CD14-positive monocyte (primary cell): ENCODE measurements at regions not wholly inside any gene's neighbourhood (a gene's known extent, or its start where the extent isn't known, plus 50 kb on each side); places are given as distances from the start of the nearest gene placed in this dataset.

ENCODE experiments used
- DNase-seq, 3 donors: peaks; one replicate each; pipeline ENCODE4 v3.0.0-alpha.2; 2011 to 2022
- H2AFZ ChIP-seq: 2 replicates; pipeline ENCODE4 v1.6.0; 2012; ENCODE audit warnings: mild to moderate bottlenecking, low read depth, low read length, inconsistent platforms; ENCODE audit not compliant: insufficient read depth, poor library complexity, severe bottlenecking
- H3K27ac ChIP-seq, 2 donors: 1 replicate in 1 of 2; 2 replicates in 1 of 2; pipeline ENCODE4 v1.5.1; 2012 to 2013; ENCODE audit warnings: low read length in 2 of 2, control low read depth in 1 of 2, inconsistent platforms in 1 of 2, low read depth in 1 of 2, mild to moderate bottlenecking in 1 of 2
- H3K27me3 ChIP-seq, 2 donors: one replicate each; pipeline versions ENCODE4 v1.6.0 to v1.6.1; 2011 to 2013; ENCODE audit warnings: low read length in 2 of 2; ENCODE audit not compliant: control insufficient read depth in 2 of 2, insufficient read depth in 2 of 2
- H3K36me3 ChIP-seq, 2 donors: replicated peaks in 1 of 2; 1 replicate in 1 of 2; 2 replicates in 1 of 2; pipeline versions ENCODE4 v1.5.1 to v1.6.1; 2012 to 2013; ENCODE audit warnings: low read length in 2 of 2, control low read depth in 1 of 2, inconsistent platforms in 1 of 2, mild to moderate bottlenecking in 1 of 2; ENCODE audit not compliant: insufficient read depth in 2 of 2, control insufficient read depth in 1 of 2
- H3K4me1 ChIP-seq, 2 donors: 1 replicate in 1 of 2; 2 replicates in 1 of 2; pipeline versions ENCODE4 v1.5.1 to v1.6.1; 2012 to 2013; ENCODE audit warnings: low read length in 2 of 2, control low read depth in 1 of 2, inconsistent platforms in 1 of 2, mild to moderate bottlenecking in 1 of 2, moderate library complexity in 1 of 2; ENCODE audit not compliant: insufficient read depth in 2 of 2, control insufficient read depth in 1 of 2
- H3K4me2 ChIP-seq: replicated peaks from 2 replicates; pipeline ENCODE3; 2012; ENCODE audit warnings: low read length, moderate library complexity, mild to moderate bottlenecking; ENCODE audit not compliant: poor library complexity, severe bottlenecking; ENCODE audit errors: extremely low read depth
- H3K4me3 ChIP-seq, 3 experiments: fragments of 200-600 bp in 1 of 3; sonication (generic) in 1 of 3; replicated peaks in 1 of 3; 1 replicate in 2 of 3; 2 replicates in 1 of 3; pipeline ENCODE4 v1.5.1; 2011 to 2013; ENCODE audit warnings: low read length in 3 of 3, mild to moderate bottlenecking in 3 of 3, control low read depth in 2 of 3, low read depth in 2 of 3, inconsistent platforms in 1 of 3, moderate library complexity in 1 of 3
- H3K79me2 ChIP-seq: 2 replicates; pipeline ENCODE4 v1.6.0; 2012; ENCODE audit warnings: mild to moderate bottlenecking, control low read depth, inconsistent platforms, low read length, moderate library complexity; ENCODE audit not compliant: insufficient read depth
- H3K9ac ChIP-seq: 2 replicates; pipeline ENCODE4 v1.6.0; 2017; ENCODE audit warnings: low read length, mild to moderate bottlenecking; ENCODE audit not compliant: insufficient read depth, poor library complexity, severe bottlenecking
- H3K9me3 ChIP-seq, 2 donors: replicated peaks in 1 of 2; 1 replicate in 1 of 2; 2 replicates in 1 of 2; pipeline versions ENCODE4 v1.5.1 to v1.6.1; 2012 to 2013; ENCODE audit warnings: low read length in 2 of 2, control low read depth in 1 of 2; ENCODE audit not compliant: control insufficient read depth in 1 of 2, insufficient read depth in 1 of 2
- H4K20me1 ChIP-seq: 2 replicates; pipeline ENCODE4 v1.6.0; 2012; ENCODE audit warnings: mild to moderate bottlenecking, low read length, control low read depth, moderate library complexity; ENCODE audit not compliant: insufficient read depth
- H3K27ac Mint-ChIP-seq, 7 donors: one replicate each; pipeline ENCODE4 v1.8.0; 2020; ENCODE audit warnings: mild to moderate bottlenecking in 7 of 7, mixed read lengths in 7 of 7, moderate library complexity in 6 of 7, inconsistent platforms in 2 of 7
- H3K27me3 Mint-ChIP-seq, 3 donors: one replicate each; pipeline ENCODE4 v1.8.0; 2021 to 2022; ENCODE audit warnings: low read depth in 3 of 3, mild to moderate bottlenecking in 3 of 3, mixed read lengths in 3 of 3, moderate library complexity in 3 of 3, inconsistent platforms in 1 of 3
- H3K36me3 Mint-ChIP-seq, 2 donors: one replicate each; pipeline ENCODE4 v1.8.0; 2020; ENCODE audit warnings: mixed read lengths in 2 of 2, inconsistent platforms in 1 of 2, mild to moderate bottlenecking in 1 of 2
- H3K4me1 Mint-ChIP-seq: one replicate; pipeline ENCODE4 v1.8.0; 2020; ENCODE audit warnings: mild to moderate bottlenecking, mixed read lengths
- H3K4me3 Mint-ChIP-seq, 2 donors: one replicate each; pipeline ENCODE4 v1.8.0; 2020; ENCODE audit warnings: mild to moderate bottlenecking in 2 of 2, mixed read lengths in 2 of 2, moderate library complexity in 1 of 2
- H3K9me3 Mint-ChIP-seq, 7 donors: one replicate each; pipeline ENCODE4 v1.8.0; 2020 to 2022; ENCODE audit warnings: mixed read lengths in 7 of 7, mild to moderate bottlenecking in 6 of 7, moderate library complexity in 6 of 7, inconsistent platforms in 2 of 7
- WGBS: methylation state at CpG from one replicate; pipeline ENCODE4 v1.1.5; 2013; ENCODE audit warnings: missing lambda C conversion rate; ENCODE audit not compliant: insufficient coverage; 5-methylcytosine and 5-hydroxymethylcytosine counted together
- intact Hi-C, 2 donors: fragments of 100-400 bp; cut with micrococcal nuclease; formaldehyde crosslinking; loops; one replicate each; pipeline versions ENCODE4 v1.15.0 to v1.15.1; 2023
- TF ChIP-seq, protein P1 (sequence below): fragments of 200-600 bp; IDR thresholded peaks from one replicate; pipeline ENCODE4 v1.8.0; 2022; ENCODE audit warnings: antibody characterized with exemption, mild to moderate bottlenecking

DNA sequence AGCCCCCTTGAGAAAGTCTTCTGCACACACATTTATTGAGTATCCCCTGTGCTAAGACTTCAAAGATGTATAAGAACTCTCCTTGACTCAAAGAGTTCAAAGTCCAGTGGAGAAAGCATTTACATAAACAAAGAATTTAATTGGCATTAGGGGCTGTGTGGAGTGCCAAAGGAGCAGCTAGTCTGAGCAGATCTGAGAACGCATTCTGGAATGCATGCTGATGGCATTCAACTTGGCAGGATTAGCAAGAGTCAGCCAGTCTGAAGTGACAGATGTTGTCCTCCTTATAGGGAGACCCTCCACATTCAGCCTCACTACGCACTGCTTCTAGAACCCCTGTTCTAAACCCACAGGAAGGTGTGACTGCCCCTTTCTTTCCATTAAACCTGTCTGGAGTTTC is 191.5 kb downstream of the RAD51AP2 start:
- H3K27me3 ChIP-seq = no peaks in the 10 kb centered on the region
- Mint-ChIP-seq H3K27ac (no peak overlapping the region), H3K4me3 (no peak overlapping the region), H3K36me3 (no peaks in the 10 kb centered on the region), H3K4me1 (no peaks in the 10 kb centered on the region), H3K9me3 (peaks cover 0 to 3% (median 0%) of the 10 kb centered on the region in 7 donors), H3K27me3 (peaks cover 0 to 4% (median 2%) of the 10 kb centered on the region in 3 donors)
- no peak overlapping the region for H3K9ac ChIP-seq
- H4K20me1 ChIP-seq = no peaks in the 10 kb centered on the region
- H3K4me3 ChIP-seq = no peak overlapping the region
- H3K4me2 ChIP-seq = no peak overlapping the region
- H3K36me3 ChIP-seq = no peaks in the 10 kb centered on the region
- no peaks in the 10 kb centered on the region for H3K4me1 ChIP-seq
- intact Hi-C loops = no loop called here
- TF ChIP-seq, protein P1, sequence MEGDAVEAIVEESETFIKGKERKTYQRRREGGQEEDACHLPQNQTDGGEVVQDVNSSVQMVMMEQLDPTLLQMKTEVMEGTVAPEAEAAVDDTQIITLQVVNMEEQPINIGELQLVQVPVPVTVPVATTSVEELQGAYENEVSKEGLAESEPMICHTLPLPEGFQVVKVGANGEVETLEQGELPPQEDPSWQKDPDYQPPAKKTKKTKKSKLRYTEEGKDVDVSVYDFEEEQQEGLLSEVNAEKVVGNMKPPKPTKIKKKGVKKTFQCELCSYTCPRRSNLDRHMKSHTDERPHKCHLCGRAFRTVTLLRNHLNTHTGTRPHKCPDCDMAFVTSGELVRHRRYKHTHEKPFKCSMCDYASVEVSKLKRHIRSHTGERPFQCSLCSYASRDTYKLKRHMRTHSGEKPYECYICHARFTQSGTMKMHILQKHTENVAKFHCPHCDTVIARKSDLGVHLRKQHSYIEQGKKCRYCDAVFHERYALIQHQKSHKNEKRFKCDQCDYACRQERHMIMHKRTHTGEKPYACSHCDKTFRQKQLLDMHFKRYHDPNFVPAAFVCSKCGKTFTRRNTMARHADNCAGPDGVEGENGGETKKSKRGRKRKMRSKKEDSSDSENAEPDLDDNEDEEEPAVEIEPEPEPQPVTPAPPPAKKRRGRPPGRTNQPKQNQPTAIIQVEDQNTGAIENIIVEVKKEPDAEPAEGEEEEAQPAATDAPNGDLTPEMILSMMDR = no peak
- no peaks in the 10 kb centered on the region for H3K79me2 ChIP-seq
- no peak overlapping the region for H3K27ac ChIP-seq
- 92% methylated on average over 2 of the region's 2 CpGs for WGBS
- H2AFZ ChIP-seq = no peak overlapping the region
- no peak for DNase-seq
- no peaks in the 10 kb centered on the region for H3K9me3 ChIP-seq

DNA sequence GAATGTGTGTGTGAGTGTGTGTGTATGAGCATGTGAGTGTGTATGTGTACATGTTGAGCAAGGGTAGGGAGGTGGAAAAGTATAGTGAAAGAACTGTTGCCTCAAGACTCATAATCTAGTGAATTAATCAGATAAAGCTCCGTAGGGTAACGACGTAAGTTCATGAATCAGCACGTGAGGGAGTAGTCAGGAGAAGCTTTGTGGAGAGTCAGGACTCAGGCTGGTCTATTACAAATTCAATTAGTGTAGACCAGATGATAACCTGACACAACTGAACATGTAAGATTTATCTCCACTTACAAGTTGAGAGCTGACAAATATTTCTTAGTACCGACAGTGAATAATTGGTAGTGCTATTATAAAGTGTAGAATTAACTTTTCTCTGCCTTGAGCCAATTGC is 194.5 kb downstream of the RAD51AP2 start:
- Histone ChIP-seq H3K4me1 (no peaks in the 10 kb centered on the region), H2AFZ (no peak overlapping the region), H3K27me3 (no peaks in the 10 kb centered on the region), H3K4me3 (no peak overlapping the region), H3K9ac (no peak overlapping the region), H4K20me1 (no peaks in the 10 kb centered on the region), H3K4me2 (no peak overlapping the region), H3K79me2 (no peaks in the 10 kb centered on the region), H3K9me3 (no peaks in the 10 kb centered on the region), H3K27ac (no peak overlapping the region), H3K36me3 (no peaks in the 10 kb centered on the region)
- H3K4me1 Mint-ChIP-seq = no peaks in the 10 kb centered on the region
- H3K36me3 Mint-ChIP-seq = no peaks in the 10 kb centered on the region
- no CpG with 5 or more reads among the region's 5 CpGs for WGBS
- peaks cover 0 to 3% (median 0%) of the 10 kb centered on the region in 7 donors for H3K9me3 Mint-ChIP-seq
- H3K4me3 Mint-ChIP-seq = no peak overlapping the region
- DNase-seq = no peak
- intact Hi-C loops = no loop called here
- H3K27me3 Mint-ChIP-seq = peaks cover 0 to 6% (median 2%) of the 10 kb centered on the region in 3 donors
- H3K27ac Mint-ChIP-seq = no peak overlapping the region
- TF ChIP-seq, protein P1 = no peak
